Ishikawa (cell line): ENCODE measurements at regions not wholly inside any gene's neighbourhood (a gene's known extent, or its start where the extent isn't known, plus 50 kb on each side); places are given as distances from the start of the nearest gene placed in this dataset.

ENCODE experiments used
- CEBPB ChIP-seq: IDR thresholded peaks from 2 replicates; pipeline ENCODE4 v1.6.1; 2012
- CREB1 ChIP-seq: IDR thresholded peaks from 2 replicates; pipeline ENCODE4 v1.6.1; 2012; ENCODE audit warnings: low read depth
- EP300 ChIP-seq: IDR thresholded peaks from 2 replicates; pipeline ENCODE4 v1.6.1; 2012; ENCODE audit warnings: borderline replicate concordance
- MAX ChIP-seq: IDR thresholded peaks from 2 replicates; pipeline ENCODE4 v1.6.1; 2012
- TAF1 ChIP-seq: IDR thresholded peaks from 2 replicates; pipeline ENCODE4 v1.6.1; 2012; ENCODE audit warnings: low read depth, mild to moderate bottlenecking
- USF1 ChIP-seq: IDR thresholded peaks from 2 replicates; pipeline ENCODE4 v1.6.1; 2012

- TF ChIP-seq CEBPB (no peak), TAF1 (no peak), MAX (no peak), CREB1 (no peak), USF1 (no peak), EP300 (no peak)
These were observed 165.1 kb downstream of the ABCC12 start for GRCh38 chr16:47990676-47991075.
